CD4-positive, alpha-beta T cell treated with Interleukin-2 at 100 ng/mL for 4 hours (primary cell): ENCODE measurements at regions not wholly inside any gene's neighbourhood (a gene's known extent, or its start where the extent isn't known, plus 50 kb on each side); places are given as distances from the start of the nearest gene placed in this dataset.

Experiments
- DNase-seq: peaks from one replicate; pipeline ENCODE4 v3.0.0-alpha.2; 2020; ENCODE audit warnings: low spot score

DNA sequence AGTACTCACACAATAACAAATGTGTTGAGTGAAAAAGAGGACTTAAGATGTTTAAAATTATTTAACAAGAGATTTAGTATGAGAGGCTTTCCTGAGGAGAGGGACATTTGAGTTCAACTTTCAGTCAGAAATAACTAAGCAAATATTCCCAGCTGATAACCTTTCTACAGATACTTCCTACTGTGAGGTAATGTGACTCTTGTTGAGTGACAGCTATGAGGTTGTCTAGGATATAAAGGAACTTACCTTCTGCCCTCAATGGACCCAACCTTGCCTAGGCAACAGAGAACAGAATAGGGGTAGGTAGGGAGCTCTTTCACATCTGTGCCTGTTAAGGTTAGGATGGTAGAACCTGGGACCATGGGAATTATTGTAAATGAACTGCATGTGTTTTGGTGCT lies 54.7 kb downstream of the GLUD2 start:
- no peak for DNase-seq

DNA sequence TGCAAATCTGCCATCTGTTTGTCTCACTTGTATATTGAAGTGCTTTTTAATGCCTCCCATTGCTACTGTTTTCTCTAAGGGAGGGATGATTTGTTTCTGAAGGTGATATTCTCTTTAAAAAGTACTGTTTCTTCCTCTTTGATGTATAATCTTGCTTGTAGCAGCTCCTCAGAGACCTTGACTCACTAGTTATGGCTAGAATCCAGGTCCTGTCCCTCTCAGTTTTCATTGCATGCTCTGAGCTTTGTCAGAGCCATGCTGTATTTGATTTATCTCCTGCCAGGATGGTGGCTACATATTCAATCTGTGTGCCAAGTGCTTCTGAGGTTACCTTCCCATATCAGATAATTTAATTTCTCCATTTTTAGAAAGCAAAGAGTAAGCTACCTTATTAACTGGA lies 56.0 kb downstream of the GLUD2 start:
- no peak for DNase-seq

DNA sequence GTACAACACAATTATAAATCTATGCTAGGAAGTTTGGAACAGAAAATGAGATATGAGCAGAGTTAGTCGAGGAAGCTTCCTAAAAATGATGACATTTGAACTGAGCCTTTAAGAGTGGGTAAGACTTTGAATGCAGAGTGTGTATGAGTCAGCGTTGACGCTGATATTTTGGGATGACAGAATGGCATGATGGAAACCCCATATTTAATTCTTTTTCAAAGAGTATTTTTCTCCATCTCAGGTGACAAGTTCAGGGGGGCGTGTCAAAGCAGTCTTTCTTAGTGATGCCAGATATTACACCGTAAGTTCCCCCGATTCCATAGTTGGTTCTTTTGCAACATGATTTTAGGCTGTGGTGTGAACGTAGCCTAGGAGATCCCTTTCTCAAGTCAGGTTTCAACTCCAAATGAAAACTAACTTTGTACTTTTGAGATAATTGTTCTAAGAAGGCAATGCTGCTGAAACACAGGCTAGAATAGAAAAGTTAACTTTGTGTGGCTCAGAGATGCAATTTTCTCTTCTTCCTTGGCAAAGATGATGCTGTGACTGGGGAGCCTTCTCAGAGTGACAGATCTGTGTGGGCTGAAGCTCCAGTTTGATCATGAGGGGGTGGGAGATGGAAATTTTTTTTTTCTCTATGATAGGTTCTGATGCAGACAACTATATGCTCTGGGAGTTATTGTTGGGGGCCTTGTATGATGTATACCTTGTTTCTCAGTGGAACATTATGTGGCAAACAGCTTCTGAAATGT lies 59.2 kb downstream of the GLUD2 start:
- DNase-seq, result no peak

DNA sequence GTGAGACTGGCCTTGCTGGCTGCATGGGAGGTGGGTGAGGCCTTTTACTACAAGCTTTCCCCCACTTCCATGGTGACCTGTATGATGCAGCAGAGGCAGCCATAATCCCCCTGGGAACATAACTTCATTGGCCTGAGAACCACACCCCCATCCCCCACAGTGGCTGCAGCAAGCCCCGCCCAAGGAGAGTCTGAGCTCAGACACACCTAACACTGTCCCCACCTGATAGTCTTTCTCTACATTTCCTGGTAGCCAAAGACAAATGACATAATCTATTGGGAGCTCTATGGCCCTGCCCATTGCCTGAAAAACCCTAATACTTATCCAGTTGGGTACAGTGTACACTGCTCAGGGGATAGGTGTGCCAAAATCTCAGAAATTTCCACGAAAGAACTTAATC lies 62.6 kb downstream of the GLUD2 start:
- DNase-seq, result no peak

DNA sequence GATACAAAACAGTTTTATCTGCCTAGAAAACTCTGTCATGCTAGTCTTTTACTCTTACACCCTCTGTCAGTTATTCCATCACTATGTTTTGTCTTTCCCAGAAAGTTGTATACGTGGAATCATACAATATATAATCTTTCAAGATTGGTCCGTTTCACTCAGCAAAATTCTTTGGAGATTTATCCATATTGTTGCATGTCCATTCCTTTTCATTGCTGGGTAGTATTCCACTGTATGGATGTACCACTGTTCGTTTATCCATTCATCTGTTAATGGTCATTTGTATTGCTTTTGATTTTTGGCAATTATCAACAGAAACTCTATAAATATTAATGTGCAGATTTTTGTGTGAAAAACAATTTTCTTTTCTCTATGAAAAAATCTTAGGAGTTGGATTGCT lies 63.1 kb downstream of the GLUD2 start:
- DNase-seq, result no peak

DNA sequence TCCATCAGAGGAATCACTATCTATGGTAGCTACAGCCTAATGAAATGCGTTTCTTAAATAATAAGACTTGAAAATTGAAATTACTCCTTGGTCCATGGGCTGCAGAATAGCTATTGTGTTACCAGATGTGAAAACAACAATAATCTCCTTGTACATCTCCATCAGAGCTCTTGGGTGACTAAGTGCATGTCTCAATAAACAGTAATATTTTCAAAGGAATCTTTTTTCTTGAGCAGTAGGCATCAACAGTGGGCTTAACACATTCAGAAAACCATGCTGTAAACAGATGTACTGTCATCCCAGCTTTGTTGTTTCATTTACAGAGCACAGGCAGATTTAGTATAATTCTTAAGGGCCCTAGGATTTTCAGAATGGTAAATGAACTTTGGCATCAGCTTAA lies 67.3 kb downstream of the GLUD2 start:
- no peak for DNase-seq

DNA sequence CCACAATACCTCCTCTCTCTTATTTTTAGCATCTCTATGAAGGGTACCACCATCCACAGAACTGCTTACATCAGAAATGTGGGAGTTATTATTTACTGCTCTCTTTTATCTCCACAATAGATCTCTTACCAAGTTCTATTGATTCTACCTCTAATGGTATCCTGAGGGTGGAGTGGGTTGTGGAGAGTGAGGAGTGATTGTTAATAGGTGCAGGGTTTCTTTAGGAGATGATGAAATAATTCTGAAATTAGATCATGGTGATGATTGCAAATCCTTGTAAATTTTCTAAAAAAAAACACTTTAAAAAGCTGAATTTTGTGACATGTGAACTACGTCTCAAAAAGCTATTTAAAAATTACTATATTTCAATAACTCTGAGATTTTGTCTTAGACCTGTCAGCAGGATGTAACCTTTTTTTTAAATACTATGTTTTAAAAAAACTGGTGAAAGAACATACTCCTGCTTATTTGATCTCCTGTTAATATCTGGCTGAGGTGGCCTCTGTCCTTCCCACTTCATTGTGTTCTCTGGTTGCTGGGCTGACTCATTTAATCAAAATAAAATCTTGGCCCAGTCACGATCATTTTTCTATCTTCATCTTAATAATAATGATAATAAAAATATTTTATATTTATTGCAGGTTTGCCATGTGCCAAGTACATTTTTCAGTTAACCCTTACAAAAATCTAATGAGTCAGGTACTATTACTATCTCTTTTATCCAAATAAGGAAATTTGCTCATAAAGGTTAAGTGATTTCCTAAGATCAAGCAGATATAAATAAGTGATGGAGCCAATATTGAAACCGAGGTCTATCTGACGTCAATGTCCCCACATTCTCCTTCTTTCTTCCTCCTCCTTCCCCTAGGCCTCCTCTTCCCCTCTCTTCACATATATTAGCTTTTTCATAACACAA lies 73.5 kb downstream of the GLUD2 start:
- DNase-seq, result no peak

DNA sequence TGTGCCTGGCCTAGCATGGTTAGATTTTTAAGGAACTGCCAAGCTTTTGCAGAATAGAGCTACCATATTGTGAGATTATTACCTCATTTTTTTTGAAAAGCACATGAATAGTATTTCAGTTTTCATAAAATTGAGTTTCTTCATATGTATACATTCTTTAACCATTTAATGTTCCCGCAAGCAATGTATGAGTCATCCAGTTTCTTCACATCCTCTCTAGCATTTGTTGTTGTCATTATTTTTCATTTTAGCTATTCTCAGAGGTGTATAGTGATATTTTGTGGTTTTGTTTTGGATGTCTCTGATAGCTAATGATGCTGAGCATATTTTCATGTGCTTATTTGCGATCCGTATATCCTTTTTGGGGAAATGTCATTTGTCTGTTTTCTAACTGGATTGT lies 74.9 kb downstream of the GLUD2 start:
- DNase-seq, result no peak

DNA sequence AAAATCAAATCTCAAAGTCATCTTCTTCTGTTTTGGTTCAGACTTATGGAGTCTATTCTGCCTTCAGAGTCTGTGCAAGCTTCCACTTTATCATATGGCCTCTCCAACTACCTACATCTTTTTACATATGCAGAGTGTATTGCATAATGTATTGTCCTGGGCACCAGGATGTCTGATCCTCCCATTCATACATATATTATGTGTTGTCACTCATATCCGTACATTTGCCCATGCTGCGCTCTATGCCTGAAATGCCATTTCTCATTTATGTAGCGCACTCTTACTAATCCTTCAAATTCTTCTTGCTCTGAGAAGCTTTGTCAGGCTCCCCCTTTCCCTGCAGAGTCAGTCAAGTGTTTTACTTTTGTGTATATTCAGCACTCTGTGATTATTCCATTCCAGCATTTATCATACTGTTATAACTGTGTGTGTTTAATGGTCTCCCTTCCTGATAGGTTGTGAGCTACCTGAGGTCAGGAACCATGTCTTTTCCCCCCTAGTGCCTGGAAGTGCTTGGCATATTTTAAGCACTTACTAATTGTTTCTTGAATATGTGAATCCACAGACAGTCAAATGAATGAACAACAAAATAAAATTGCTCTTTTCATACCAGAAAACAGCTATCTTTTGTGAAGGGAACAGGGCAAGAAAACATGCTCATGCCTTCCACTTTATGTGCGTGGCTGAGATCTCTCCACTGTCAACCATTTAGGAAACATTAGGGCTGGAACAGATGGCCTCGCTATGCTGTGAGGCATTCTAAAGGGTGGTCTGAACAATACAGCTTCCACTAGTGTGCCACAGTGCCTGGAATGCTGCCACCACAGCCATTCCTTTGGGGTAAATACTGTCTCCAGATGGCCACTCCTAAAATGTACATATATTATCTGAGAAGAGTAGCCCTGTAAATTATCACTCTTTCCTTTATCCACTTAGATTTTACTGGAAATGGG lies 81.8 kb downstream of the GLUD2 start:
- no peak for DNase-seq

DNA sequence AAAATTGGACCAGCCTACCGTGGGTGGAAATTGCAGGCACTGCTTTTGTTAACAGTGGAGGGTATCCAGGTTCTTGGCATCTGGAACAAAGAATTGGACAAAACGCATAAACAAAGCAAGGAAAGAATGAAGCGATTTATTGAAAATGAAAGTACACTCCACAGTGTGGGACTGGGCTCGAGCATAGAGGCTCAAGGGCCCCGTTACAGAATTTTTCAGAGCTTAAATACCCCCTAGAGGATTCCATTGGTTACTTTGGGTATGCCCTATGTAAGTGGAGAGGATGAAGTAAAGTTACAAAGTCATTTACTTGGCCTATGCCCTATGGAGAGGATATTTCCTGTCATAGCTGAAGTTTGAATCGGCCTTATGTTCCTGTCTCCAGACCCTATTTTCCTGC lies 85.3 kb downstream of the GLUD2 start:
- no peak for DNase-seq

DNA sequence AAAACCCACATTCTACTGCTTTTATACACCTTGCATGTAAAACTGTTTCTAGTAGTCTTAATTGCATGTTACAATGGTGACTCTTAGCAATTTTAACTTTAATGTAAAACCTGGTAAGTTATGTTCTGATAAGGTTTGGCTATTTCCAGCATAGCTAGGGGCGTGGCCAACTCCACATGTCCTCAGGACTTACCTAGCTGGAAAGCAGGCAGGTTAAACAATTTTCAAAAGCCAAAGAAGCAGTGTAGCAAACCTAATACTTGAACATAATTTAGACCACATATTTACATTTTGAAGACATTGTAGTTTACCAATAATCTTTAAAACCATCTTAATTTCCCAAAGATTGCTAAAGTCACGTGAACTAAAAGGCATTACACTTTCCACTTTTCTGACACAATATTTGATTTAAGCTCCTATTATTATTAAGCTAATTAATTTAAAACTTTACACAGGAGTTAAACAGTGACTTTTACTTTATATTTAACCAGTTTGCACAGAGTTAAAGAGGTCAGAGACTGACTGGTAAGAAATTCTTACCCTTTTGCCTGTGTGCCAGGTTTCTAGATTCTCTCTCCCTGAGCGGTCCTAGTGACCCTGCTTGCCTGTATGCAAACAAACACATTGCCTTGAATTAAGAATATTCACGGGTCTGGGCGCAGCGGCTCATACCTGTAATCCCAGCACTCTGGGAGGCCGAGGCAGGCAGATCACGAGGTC lies 88.2 kb downstream of the GLUD2 start:
- DNase-seq, result no peak

DNA sequence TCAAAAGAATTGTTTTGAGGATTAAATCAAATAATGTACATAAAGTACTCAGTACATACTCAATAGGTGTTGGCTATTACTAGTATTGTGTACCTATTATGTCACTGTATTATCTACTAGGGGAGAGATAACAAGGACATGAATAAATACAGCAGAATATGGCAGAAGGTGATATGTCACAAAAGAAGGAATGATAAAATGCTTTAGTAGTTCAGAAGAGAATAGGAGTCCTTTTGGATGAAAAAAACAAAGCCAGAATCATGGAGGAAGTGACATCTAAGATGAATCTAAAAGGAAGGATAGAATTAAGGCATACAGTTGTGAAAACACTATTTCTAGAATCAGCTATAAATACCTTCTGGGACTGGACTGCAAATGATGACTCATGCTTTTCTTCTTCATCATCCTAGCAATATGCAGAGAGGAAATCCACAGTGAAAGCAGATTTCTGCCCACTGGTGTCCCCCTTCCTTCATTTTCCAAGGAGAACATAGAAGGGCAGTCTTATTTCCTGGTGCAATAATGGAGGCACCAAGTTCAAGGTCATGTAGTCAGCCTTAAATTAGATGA lies 98.7 kb downstream of the GLUD2 start:
- no peak for DNase-seq

DNA sequence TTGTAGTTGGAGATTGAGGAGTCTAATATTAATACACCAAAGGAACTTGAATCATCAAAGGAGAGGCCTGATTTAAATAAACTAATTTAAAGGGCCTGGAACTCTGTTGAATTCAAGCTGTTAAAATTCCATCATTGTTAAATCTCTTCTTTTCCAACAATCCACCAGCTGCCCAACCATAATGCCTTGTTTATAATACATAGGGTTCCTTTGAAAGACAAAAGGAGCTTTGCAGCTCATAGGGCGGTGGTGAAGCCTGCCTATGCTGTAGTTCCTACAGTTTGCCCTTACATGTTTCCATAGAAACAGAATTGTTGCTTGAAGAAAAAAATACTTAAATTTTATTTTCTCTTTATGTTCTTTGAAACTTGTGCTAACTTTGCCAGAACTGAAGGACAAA lies 102.8 kb downstream of the GLUD2 start:
- no peak for DNase-seq

DNA sequence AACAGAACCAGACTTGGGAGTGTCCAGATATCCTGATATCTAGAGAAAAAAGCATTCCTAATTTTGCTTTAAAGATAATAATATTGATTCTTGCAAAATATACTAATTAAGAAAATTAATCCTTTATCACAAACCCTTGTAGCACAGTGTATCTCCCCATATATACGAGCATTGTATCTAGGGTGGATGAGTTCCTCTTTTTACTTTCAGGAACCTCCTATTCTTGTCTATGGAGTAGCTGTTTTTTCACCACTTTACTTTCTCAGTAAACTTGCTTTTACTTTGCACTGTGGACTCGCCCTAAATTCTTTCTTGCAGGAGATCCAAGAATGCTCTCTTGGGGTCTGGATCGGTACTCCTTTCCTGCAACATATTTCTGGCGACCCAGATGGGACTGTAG lies 103.9 kb downstream of the GLUD2 start:
- no peak for DNase-seq

DNA sequence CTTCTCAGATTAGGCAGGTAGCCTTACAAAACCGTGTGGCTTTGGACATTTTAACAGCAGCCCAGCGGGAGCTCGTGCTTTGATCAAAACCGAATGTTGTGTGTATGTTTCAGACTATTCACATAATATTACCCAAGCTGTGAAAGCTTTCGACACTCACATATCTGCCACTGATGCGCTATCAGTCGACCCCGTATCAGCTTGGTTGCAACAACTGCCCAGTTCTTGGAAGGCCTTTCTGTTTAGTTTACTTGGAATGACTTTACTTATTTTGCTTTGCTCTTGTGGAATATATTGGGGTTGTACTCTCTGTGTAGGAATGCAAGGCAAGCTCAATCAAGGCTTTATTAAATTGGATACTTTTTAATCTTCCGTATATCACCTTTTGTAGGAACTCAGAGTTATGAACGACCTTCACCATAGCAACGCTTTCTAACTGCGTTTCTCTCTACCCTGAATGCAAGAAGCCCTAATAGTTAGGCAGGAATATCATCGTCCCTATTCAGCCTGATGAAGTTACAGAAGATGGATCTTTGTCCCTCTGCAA lies 107.5 kb downstream of the GLUD2 start:
- DNase-seq, result no peak

DNA sequence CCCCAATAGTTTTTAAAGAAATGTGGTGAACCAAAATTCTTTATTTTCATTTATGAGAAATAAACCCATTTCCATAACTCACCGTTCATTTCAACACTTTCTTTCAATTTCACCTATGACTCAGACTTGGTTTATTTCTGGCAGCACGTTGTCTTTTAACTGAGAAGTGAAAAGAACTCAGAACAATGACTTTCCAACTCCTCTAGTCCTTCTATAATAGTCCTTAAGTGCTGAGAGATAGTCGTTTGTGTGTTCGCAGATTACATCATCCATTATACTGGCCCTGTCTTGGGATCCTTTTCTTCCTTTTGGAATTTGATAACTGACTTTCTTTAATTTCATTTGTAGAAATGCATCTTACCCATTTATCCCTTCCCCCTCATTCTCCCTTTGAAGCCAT lies 113.6 kb downstream of the GLUD2 start:
- no peak for DNase-seq

DNA sequence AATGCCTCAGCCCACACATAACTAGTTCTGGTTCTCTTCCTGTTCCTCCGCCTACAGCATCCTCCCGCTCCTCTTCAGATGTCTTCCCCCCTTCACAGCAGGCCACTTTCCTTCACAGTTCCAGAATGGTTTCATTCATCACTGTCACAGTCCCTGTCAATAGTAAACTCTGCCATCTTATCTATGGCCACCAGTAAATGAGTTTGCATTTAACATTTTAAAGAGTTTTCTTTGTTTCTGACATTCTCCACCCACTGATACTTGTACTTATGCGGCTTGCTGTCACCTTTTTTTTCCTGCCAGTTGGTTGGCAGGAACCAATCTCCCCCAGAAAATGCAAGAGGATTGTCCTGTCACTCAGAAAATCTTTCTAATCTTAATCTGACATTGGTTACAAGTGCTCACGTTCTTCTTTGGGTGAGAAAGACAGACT lies 114.1 kb downstream of the GLUD2 start:
- DNase-seq, result no peak

DNA sequence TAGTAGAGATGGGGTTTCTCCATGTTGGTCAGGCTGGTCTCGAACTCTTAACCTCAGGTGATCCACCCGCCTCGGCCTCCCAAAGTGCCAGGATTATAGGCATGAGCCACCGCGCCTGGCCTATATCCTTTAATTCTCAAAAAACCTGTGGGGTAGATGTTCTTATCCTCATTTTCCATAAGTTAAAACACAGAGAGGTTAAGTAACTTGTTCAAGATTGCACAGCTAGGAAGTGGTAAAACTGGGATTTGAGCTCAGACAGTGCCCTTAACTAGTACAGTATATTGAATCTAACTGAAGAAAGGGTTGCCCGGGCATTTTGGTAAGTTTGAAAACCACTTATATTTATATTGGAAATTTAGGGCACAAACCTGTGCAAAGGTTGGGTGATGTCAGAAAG lies 116.0 kb downstream of the GLUD2 start:
- no peak for DNase-seq

DNA sequence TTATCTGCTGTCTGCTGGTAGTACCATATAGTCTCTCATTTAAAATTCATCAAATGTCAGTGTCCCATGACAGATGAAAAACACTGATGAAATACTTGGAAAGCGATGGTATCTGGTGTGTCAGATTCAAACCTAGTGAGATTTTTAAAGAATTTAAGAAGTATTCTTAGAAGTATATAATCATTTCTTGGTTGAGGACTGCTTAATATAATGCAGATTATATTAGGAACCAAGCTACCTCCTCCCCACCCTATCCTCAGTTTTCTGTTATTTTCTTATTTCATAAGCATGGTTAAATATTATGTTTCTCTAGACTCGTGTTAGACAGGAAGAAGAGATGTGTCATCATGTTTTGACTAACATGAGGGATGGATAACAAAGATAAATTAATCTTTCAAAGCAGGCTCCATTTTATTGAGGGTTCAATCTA lies 118.5 kb downstream of the GLUD2 start:
- DNase-seq, result no peak

DNA sequence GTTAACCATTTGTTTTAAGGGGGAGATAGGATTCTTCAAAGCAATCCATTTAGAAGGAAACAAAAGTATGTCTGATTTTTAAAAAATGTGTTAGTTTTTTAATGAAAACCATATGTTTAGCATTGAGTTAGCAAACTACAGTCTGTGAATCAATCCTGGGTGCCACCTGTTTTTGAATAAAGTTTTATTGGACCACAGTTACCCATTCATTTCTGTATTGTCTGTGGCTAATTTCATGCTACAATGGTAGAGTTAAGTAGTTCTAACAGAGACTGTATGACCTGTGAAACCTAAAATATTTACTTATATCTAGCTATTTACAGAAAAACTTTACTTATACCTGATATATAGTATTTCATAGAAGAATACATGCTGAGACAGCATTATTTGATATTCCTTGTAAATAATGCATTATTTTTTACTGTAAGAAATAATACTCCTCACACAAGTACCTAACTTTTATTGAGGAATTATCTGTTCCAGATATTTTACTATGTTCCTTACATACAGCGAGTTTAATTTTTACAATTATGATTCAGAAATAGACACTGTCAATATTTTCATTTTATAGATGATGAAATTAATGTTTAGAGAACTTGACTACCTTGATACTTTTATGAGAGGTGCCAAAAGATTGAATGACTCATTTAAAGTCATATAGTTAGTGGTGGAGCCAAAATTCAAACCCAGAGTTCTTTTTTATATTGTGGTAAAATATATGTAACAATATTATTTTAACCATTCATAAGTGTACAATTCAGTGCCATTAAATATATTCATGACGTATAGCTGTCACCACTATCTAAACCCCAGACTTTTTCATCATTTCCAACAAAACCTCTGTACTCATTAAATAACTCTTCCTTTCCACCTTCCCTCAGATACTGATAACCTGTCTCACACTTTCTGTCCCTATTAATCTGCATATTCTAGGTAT lies 122.0 kb downstream of the GLUD2 start:
- DNase-seq, result no peak
